ENCODE measurements at regions not wholly inside any gene's neighbourhood (a gene's known extent, or its start where the extent isn't known, plus 50 kb on each side); places are given as distances from the start of the nearest gene placed in this dataset.

GRCh38 chr18:10072671-10073175 is 158.9 kb downstream of the VAPA start:
- Histone ChIP-seq H3K36me3 (ENCODE audit: control insufficient read depth, insufficient read depth, low read length) (no peaks in the 10 kb centered on the region), H3K4me3 (ENCODE audit: low read depth, low read length) (no peak overlapping the region), H3K27me3 (ENCODE audit: control insufficient read depth, insufficient read depth, low read length) (no peaks in the 10 kb centered on the region)
- peak; percentile 38 for DNase-seq (ENCODE audit: low read depth)
- no peak for FAIRE-seq
- TF ChIP-seq, protein P1, sequence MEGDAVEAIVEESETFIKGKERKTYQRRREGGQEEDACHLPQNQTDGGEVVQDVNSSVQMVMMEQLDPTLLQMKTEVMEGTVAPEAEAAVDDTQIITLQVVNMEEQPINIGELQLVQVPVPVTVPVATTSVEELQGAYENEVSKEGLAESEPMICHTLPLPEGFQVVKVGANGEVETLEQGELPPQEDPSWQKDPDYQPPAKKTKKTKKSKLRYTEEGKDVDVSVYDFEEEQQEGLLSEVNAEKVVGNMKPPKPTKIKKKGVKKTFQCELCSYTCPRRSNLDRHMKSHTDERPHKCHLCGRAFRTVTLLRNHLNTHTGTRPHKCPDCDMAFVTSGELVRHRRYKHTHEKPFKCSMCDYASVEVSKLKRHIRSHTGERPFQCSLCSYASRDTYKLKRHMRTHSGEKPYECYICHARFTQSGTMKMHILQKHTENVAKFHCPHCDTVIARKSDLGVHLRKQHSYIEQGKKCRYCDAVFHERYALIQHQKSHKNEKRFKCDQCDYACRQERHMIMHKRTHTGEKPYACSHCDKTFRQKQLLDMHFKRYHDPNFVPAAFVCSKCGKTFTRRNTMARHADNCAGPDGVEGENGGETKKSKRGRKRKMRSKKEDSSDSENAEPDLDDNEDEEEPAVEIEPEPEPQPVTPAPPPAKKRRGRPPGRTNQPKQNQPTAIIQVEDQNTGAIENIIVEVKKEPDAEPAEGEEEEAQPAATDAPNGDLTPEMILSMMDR (IDR thresholded peaks at IDR 0.05; ENCODE audit: insufficient read depth, low read length, severe bottlenecking): no peak

DNA sequence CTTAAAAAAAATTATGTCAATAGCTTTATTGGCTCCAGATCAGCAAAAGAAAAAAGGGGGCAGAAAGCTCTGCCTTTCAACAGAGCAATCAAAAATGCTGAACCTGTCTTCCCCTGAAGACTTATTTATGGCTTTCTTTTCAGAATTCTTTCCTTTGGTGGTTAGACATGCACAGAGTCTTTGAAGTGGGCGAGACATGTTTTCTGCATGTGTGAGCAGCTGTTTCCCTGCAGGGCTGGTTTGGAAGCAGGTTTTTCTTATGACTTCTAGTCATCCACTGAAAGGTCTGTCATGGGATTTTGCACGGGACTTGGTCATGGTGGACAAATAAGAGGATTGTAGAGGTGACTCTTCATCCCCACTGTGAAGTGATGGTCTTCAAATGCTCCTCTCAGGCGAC is 160.3 kb downstream of the VAPA start:
- DNase-seq (ENCODE audit: low read depth) (peak; percentile 46), FAIRE-seq (no peak)
- H3K4me3 ChIP-seq (ENCODE audit: low read depth, low read length): no peak overlapping the region
- H3K27me3 ChIP-seq (ENCODE audit: control insufficient read depth, insufficient read depth, low read length): no peaks in the 10 kb centered on the region
- no peaks in the 10 kb centered on the region for H3K36me3 ChIP-seq (ENCODE audit: control insufficient read depth, insufficient read depth, low read length)
- TF ChIP-seq, protein P1 (IDR thresholded peaks at IDR 0.05; ENCODE audit: insufficient read depth, low read length, severe bottlenecking): no peak

- FAIRE-seq (no peak), DNase-seq (ENCODE audit: low read depth) (no peak)
- Histone ChIP-seq H3K27me3 (ENCODE audit: control insufficient read depth, insufficient read depth, low read length) (no peaks in the 10 kb centered on the region), H3K36me3 (ENCODE audit: control insufficient read depth, insufficient read depth, low read length) (no peaks in the 10 kb centered on the region), H3K4me3 (ENCODE audit: low read depth, low read length) (no peak overlapping the region)
- TF ChIP-seq, protein P1 (IDR thresholded peaks at IDR 0.05; ENCODE audit: insufficient read depth, low read length, severe bottlenecking): no peak
Observed at GRCh38 chr18:10074728-10075127, 160.9 kb downstream of the VAPA start.

DNA sequence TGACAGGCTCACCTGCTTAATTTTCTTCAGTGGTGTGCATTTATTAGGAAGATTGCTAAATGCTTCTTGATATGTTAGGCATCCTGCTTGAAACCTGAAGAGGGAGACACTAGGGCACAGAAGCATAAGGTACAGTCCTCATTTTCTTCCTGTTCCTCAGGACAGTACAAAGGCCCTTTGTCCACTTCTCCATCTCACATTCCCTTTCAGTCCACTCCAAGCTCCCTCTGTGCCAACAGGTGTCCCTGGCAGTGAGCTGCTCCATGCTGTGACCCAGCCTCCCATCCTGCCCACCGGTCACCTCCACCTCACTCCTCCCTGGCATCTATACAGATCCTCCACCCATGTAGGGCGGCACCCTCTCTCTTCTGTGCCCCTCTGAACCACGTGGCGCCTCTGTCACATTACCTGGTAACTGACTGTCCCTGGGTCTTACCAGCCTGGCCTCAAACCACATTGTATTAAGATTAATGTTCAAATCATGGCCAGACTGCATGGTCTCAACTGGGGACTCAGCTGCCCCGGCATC is 162.8 kb downstream of the VAPA start:
- TF ChIP-seq, protein P1 (IDR thresholded peaks at IDR 0.05; ENCODE audit: insufficient read depth, low read length, severe bottlenecking): peak; percentile 32
- Histone ChIP-seq H3K4me3 (ENCODE audit: low read depth, low read length) (no peak overlapping the region), H3K27me3 (ENCODE audit: control insufficient read depth, insufficient read depth, low read length) (no peaks in the 10 kb centered on the region), H3K36me3 (ENCODE audit: control insufficient read depth, insufficient read depth, low read length) (no peaks in the 10 kb centered on the region)
- FAIRE-seq: no peak
- peak; percentile 14 for DNase-seq (ENCODE audit: low read depth)

GRCh38 chr18:10077986-10078385 is 164.2 kb downstream of the VAPA start:
- Histone ChIP-seq H3K36me3 (ENCODE audit: control insufficient read depth, insufficient read depth, low read length) (no peaks in the 10 kb centered on the region), H3K4me3 (ENCODE audit: low read depth, low read length) (no peak overlapping the region), H3K27me3 (ENCODE audit: control insufficient read depth, insufficient read depth, low read length) (no peaks in the 10 kb centered on the region)
- no peak for DNase-seq (ENCODE audit: low read depth)
- TF ChIP-seq, protein P1 (IDR thresholded peaks at IDR 0.05; ENCODE audit: insufficient read depth, low read length, severe bottlenecking): no peak
- FAIRE-seq: no peak

GRCh38 chr18:10080372-10080771 is 166.6 kb downstream of the VAPA start:
- no peak for DNase-seq (ENCODE audit: low read depth)
- FAIRE-seq: no peak
- Histone ChIP-seq H3K36me3 (ENCODE audit: control insufficient read depth, insufficient read depth, low read length) (no peaks in the 10 kb centered on the region), H3K4me3 (ENCODE audit: low read depth, low read length) (no peak overlapping the region), H3K27me3 (ENCODE audit: control insufficient read depth, insufficient read depth, low read length) (no peaks in the 10 kb centered on the region)
- TF ChIP-seq, protein P1 (IDR thresholded peaks at IDR 0.05; ENCODE audit: insufficient read depth, low read length, severe bottlenecking): no peak

All from bronchial epithelial cell (primary cell).